ENCODE measurements at regions not wholly inside any gene's neighbourhood (a gene's known extent, or its start where the extent isn't known, plus 50 kb on each side); places are given as distances from the start of the nearest gene placed in this dataset.
A peak's percentile ranks its signal among the peaks of the same experiment; 100 is the strongest.
"Not testable (repeated sequence)": the region's sequence is repeated elsewhere in the genome, so short reads cannot be mapped to it uniquely, and the experiment has no call there.

DNA sequence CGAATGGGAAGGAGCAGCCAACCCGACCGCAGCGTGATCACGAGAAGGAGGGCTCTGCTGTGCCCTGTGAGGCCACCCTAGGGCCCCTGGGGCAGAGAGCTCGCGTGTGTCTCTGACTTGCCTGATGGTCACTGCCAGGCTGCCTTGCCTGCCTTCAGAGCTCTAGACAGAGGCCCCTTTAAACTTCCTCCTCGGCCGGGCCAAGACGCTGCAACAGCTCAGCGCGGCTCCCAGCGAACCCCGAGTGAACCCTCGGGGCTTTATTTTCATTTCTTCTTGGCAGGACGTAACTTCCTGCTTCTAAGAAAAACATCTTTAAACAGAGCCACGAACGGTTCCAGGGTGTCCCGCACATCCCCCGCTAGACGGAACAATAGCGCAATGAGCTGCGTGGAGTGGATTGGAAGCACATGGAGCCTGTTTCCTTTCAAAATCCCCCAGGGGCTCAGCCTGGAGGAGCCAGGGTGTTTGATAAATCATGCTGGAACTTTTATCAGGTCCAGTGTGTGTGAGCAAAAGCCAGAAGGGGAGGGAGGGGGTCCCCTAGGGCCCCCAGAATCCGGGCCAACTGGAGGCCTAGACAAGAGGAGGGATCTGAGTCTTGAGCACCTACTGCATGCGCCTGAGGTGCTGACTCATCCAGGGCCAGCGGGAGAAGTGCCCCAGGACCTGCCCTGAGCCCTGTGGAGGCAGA lies 134.1 kb upstream of the GDF10 start:
- peak; percentile 89 for DNase-seq (ENCODE audit: low spot score)

DNA sequence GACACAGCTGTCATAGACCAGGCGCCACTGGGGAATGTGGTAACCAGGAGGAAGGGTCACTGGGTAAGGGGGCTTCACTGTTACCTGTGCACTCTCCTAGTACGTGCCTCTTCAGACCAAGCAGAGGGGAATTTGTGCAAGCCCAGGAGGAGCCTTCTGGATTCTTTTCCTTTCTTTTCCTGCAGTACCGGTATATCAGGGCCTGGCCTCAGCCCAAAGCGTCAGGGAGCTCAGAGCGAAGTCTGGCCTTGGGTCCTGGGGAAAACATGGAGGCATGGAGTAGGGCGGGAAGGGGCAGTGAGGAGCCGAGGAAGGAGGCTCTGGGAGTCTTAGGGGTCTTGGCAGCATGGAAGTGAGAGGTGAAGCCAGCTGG lies 133.6 kb upstream of the GDF10 start:
- DNase-seq (ENCODE audit: low spot score), result peak; percentile 55

DNA sequence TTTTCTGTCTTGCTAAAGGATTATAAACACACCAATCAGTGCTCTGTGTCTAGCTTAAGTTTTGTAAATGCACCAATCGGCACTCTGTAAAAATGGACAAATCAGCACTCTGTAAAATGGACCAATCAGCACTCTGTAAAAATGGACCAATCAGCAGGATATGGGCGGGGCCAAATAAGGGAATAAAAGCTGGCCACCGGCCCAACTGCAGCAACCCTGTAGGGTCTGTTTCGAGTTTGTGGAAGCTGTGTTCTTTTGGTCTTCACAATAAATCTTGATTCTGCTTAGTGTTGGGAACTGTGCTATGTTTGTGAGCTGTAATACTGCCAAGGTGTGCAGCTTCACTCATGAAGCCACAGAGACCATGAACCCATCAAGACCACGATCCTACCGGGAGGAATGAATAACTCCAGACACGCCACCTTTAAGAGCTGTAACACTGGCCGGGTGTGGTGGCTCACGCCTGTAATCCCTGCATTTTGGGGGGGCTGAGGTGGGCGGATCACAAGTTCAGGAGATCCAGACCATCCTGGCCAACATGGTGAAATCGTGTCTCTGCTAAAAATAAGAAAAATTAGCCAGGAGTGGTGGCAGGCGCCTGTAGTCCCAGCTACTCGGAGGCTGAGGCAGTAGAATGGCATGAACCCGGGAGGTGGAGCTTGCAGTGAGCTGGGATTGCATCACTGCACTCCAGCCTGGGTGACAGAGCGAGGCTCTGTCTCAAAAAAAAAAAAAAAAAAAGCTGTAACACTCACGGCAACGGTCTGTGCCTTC lies 133.0 kb upstream of the GDF10 start:
- DNase-seq (ENCODE audit: low spot score), result not testable (repeated sequence)

DNA sequence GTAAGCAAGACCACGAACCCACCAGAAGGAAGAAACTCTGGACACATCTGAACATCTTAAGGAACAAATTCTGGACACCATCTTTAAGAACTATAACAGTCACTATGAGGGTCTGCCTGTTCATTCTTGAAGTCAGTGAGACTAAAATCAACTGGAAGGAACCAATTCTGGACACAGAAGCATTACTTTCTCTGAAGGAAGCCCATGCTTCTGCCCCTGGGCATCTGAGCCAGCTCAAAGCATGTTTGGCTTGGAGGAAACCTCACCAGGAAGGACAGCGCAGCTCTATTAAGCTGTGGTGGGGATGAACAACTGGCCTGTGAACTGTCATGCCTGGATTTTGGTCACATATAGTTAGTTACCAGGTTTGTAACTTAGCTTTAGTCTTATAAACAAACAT lies 132.4 kb upstream of the GDF10 start:
- no peak for DNase-seq (ENCODE audit: low spot score)

DNA sequence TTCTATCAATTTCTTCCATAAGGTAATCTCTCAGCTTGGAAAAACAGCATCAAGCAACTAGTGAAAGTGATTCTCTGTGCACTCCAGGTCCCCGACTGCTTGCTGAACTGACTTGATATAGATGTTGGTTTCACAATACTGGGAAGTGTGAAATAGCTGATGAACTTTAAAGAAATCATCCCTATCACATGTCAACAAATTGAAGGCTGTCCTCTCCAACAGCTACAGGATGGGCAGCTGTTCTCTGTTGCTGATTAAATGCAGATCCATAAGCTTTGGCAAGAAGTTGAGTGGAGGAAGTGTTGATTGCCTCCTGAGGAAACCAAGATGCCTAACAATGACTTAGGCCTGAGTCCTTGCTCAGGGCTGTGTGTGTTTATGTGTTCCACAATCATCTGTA lies 130.4 kb upstream of the GDF10 start:
- no peak for DNase-seq (ENCODE audit: low spot score)

DNA sequence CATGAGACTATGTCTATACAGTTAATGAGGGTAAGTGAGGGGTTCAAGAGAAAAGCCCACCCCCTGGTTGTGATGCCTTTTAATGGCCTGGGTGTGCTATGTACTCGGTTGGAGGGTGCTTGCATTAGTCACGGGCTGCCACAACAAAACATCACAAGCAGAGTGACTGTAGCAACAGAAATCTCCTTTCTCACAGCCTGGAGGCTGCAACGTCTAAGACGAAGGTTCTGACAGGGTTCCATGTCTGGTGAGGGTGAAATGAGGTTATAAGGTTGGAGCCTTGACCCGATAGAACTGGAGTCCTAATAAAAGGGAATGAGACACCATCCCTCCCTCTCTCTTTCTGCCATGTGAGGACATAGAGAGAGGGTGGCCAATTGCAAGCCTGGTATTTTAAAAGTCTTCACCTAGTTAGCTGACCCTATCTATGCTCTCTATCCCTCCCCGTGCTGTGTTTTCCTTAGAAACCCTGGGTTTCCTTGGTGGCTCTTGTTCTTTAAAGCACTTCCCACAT lies 126.0 kb upstream of the GDF10 start:
- DNase-seq (ENCODE audit: low spot score), result no peak

DNA sequence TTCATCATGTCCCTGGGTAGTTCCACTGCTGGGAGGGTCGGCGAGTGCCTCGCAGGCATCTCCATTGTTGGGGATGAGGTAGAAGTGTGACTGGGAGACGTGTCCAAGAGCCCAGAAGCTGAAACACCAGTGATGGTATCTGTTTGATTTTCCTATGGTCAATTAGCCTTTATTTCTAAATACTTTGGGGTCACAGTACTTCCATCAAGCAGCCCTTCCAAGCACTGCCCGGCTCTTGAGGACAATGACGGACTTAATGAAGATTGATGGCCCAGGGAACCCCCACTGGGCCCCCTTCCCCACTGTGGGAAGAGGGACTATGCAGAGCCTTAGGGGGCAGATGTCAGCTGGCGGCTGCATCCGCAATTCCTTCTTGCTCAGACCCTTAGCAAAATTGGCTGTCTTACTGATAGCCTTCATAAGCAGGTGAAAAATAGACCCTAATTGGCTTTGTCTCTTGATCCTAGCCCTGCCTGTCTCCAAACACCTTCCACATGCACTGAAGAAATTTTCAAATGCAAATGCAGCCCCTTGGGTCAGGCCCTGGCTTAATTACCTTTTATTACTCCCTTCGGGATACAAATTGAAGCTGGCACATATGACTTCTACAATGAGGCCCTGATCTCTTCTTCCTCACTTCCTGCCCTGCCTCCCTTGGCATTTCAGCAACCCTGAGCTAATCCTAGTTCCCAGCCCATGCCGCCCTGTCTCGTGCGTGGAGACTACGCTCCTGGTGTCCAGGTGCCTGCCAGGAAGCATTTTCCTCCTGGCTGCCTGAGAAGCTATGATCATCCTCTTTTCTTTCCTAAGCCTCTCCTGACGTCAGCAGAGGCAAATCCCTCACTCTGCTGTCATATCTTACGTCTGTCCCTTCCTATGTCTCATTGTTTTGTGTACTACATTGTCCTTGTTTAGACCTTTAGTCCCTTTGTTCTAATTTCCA lies 124.5 kb upstream of the GDF10 start:
- no peak for DNase-seq (ENCODE audit: low spot score)

DNA sequence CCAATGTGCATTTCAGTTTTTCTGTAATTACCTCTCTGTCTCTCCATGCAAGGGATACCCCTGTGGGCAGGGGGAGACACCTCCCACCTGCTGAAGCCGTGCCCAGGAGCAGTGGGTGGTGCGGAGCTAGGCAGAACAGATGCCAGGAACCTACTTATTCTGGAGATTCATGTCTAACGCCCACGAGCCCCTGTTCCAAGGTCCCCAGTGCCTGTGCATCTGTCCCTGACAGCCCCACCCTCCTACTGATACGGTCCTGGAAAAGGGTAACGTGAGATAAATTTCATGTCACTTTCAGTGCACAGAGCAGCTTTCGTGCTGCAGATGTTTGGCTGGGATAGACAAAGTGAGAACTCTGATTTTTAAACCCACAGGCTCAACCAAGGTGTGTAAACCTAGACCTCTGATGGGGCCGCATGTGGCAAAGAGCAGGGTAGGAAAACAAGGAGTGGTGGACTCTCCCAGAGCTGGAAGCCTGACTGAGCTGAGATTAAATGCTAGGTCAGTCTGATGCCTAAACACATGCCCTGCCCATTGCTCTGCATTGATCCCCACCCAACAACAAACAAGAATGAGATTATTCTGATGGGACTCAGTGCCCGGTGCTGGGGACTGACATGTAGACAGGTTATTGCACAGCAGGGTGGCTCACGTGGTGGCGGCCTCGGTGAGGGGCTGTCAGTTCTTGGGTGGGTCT lies 123.6 kb upstream of the GDF10 start:
- no peak for DNase-seq (ENCODE audit: low spot score)

DNA sequence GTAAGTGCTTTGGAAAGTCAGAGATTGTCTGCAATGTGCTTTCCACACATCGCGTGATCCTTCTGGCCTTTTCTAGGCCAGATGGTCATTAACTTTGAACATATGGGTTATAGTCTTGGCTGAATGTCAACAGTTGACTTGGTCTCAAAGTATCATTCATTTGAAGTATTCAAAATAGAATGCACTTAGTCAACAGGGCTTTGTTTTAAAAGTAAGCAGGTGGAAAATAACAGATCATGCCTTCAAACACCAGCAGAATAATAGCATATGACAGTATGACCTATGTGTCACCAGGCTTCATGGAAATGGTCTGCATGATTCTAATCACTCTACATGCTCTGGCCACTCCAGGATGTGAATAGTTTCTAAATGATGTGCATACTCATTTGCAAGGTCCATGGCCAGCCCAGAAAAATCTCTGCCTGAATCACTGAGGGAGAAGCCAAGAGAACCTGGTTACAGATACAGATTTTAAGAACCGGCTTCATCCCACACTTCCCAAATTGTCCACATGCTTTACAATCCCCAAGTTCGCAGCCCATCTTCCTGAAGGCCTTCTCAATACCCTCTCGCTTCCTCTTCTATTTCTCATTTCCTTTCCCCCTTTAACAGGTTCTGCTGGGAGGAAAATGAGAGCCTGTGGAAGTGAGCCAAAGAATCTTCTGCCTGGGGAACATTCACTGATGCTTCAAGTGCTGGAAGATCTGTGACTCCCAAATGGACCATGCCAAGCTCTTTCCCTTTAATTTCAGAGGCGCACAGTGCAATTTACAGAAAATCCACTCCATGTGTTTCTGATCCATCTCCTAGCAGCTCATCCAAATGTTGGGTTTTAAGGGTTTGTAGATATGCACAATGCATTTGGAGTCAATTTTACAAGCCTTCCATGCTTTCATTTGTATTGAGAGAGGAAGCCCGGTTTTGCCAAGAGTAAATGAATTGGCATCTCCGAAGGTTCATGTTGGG lies 122.8 kb upstream of the GDF10 start:
- DNase-seq (ENCODE audit: low spot score), result no peak

DNA sequence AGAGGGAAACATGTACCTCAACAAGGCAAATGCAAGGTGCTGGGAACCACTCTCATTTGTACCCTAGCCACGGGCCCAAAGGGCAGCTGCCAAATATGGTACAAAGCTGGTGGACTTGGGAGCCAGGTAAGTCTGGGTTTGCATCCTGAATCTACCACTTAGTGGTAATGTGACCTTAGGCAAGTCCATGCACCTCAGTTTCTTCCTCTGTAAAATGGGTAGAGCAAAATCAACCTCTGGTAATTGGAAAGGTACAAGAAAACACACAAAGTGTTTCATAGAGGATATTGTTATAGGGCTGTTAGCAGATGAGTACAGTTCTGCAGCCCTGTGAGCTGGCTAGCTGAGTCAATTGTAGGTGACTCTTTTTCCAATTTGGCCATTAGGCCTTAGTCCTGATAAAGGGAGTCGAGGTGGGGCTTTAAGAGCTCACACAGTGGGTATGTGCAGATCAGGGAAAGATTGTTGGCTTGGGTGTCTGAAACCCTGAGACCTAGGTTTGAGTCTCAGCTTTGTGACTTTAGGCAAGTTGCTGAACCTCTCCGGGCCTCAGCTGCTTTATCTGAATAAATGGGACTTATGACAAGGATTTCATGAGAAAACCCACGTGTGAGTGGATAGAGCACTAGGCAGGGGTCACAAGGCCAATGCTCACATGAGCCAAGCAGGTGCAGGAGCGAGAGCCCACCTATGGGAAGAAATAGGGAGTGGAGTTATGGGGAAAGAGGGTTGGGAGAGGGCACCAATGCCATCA lies 121.3 kb upstream of the GDF10 start:
- DNase-seq (ENCODE audit: low spot score), result no peak

DNA sequence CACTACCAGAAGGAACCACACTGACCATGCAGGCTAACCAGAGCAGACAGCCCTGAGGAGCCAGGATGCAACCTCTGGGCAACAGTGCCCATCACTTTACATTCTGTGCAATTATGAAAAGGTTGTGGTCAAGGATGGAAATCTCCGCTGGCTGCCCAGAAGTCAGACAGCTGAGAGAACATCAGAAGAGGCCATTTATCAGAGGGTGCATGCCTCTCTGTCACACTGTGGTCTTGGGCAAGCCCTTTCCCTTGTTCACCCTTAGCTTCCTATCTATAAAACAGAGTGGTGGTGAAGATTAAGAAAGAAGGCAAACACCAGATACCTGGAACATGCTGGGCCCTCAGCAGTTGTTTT lies 120.7 kb upstream of the GDF10 start:
- DNase-seq (ENCODE audit: low spot score), result no peak

DNA sequence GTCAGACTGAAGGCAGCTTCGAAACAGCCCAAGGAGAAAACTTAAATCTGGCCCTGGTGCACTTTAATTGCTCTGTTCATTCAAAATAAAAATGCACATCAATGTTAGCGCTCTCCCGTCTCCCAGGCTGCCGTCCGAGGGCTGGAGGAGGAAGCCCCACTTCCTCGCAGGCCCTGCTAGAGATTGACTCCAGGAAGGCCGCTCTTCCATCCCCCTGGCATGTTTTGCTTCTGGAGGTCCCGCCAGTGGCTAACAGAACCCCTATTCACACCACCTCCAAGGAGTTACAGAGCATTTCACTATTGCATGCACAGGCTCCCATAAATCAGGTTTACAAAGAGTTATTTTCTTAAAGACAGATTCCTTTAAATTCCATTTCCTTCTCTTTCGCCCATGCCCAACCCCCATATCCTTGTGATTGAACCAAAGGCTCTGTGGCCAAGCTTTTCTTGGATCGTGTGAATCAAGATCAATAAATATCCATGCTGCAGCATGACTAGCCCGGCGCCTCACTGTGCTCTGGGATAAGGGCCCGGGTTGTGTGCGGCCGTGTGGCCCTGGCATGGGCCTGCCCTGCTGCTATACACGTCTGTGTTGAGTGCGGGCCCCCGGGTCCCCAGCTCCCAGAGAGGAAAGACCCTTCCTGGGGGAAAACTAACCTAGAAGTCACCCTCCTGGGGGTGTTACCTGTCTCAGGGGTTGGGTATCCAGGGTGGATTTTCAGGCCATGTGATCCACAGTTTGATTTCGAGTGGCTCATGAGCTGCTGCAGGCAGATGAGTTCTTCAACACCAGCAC lies 118.7 kb upstream of the GDF10 start:
- DNase-seq (ENCODE audit: low spot score), result no peak

DNA sequence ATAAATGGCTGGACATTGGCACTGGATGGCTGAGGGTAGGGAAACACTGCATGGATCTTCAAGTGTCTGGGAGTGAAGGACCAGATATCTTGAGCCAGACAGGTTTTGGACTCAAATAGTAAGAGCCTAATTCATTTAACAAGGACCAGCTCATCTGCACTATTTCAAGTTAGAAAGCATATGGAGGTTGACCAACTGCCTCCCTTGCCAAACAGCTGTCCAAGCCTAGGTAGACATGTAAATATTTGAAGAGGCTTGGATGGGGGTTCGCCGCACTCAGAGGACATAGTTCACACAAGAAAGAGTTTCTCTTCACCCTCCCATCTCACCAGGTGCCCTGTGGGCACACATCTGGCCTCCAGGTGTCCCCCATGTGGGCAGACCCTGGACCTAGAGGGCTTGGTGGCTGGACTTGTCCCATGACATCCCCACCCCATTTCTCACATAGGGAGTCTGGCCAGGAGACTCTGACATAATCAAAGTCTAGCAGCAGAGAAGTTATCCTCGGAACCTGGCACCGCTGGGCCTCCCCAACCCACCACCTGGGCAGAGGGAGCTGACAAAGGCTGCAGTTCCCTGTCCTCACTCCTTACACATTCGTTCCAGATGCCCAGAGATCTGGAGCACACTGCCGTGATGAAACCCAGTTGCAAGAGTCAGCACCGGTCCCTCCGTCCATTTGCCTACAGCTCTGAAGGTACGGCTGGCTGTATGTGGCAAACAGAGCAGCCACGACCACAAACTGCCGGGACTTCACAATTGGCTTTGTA lies 116.9 kb upstream of the GDF10 start:
- no peak for DNase-seq (ENCODE audit: low spot score)

DNA sequence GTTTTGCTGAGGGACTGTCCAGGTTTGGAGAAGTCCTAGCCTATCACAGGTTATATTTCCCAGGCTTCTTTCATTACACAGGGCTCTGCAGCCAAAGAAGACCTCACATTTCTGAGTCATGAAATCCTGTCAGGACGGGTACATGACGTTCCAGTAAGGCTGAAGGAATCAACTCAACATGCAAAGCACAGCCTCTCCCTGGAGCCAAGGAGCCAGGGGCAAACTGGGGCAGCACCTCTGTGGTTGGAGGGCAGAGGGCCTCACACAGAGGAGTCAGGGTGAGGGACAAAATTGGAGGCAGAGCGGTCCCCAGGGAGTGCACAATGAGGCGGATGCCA lies 116.3 kb upstream of the GDF10 start:
- no peak for DNase-seq (ENCODE audit: low spot score)

DNA sequence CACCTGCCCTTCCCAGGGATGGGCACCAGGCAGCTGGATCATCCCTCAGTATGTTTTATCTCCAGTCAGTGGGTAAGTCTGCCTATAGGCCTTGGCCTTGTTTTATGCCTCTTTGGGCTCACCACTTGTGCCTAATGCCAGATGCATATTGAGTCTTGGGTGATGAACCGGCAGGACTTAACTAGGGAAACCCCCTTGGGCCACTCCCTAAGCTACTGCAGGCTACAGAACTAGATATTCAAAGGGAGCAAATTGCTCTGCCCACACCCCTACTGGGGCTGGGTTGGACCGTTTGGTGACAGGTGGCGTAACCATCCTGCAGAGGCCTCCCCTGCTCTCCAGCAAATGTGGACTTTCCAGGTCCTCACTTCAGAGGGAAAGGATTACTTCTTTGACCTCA lies 115.7 kb upstream of the GDF10 start:
- no peak for DNase-seq (ENCODE audit: low spot score)

DNA sequence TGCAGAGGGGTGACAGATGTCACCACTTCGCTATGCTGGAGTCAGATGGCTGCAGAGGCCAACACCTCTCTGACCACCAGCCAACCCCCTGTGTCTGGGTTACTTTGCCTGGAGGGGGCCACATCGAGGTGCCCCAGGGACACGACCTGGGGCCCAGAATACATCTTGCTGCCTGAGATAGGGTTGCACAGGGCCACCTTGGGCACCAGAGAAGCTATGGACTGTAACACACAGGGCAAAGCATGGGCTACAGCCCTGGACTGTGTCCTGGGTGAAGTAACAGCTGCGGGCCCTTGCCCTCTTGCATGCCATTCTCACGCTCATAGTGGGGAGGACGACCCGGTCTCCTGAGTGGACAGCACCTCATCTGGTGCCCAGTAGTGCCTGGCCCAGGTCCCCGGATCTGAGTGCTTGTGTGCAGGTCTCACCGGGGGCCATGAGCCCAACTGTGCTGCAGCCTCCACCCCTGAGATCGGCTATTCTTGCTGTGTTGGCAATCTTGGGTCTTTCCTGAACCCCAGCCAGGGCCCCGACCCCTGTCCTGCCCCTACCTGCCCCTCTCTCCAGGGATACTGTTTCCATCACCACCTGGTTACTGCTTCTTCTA lies 115.2 kb upstream of the GDF10 start:
- no peak for DNase-seq (ENCODE audit: low spot score)

DNA sequence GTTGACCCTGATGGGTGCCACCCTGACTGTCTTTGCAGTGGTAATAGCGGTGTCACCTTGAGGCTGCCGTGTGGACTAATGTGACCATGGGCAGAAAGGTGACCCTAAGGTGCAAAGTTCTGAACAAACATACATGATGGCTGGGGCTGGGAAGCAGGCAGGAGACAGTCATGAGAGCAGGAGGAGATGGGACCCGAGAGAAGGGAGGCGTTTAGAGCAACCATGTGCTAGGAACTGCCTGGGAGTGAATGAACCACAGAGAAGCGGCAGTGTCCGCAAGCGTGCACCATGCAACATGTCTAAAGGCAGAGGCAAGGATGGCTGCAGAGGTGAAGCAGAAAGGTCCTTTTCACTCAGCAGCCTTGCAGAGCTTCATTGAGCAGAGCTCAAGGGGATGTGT lies 113.1 kb upstream of the GDF10 start:
- no peak for DNase-seq (ENCODE audit: low spot score)

All from mesenteric fat pad (tissue), 1 donor.